ENCODE measurements at regions not wholly inside any gene's neighbourhood (a gene's known extent, or its start where the extent isn't known, plus 50 kb on each side); places are given as distances from the start of the nearest gene placed in this dataset.

- H3K79me1 ChIP-seq (ENCODE audit: low read depth, low read length), result no peaks in the 10 kb centered on the region
- CTCF ChIA-PET (ENCODE audit: partially characterized antibody), result interaction anchor here (0.7 to 1.4 kb wide), 6 partner anchors 10 to 92 kb away, joined by 3 to 5 read pairs (median 3); no protein-coding TSS in a partner anchor
- no peak for TF ChIP-seq SUZ12 (IDR thresholded peaks at IDR 0.05; ENCODE audit: low read length)
- no peak for TF ChIP-seq HDAC6 (IDR thresholded peaks at IDR 0.05; ENCODE audit: low read depth, low read length)
- no peak for TF ChIP-seq TCF12 (IDR thresholded peaks at IDR 0.05; ENCODE audit: low read depth, low read length)
- no peak for TF ChIP-seq SIN3A (conservative IDR thresholded peaks at IDR 0.05 in 1 of 2, IDR thresholded peaks at IDR 0.05 in 1 of 2; ENCODE audit: low read depth in 1 of 2, low read length in 2 of 2)
- no peak for TF ChIP-seq TEAD4 (IDR thresholded peaks at IDR 0.05; ENCODE audit: low read depth, low read length)
- TF ChIP-seq KDM5A (IDR thresholded peaks at IDR 0.05; ENCODE audit: low read length), result no peak
- TF ChIP-seq ATF2 (IDR thresholded peaks at IDR 0.05; ENCODE audit: low read length), result no peak
- TF ChIP-seq TAF1 (IDR thresholded peaks at IDR 0.05; ENCODE audit: low read depth, low read length), result no peak
- no peak for TF ChIP-seq CHD2 (IDR thresholded peaks at IDR 0.05; ENCODE audit: low read length)
- TF ChIP-seq POLR2A (IDR thresholded peaks at IDR 0.05; ENCODE audit: control extremely low read depth in 1 of 2, low read depth in 2 of 2, low read length in 2 of 2), result no peak
- TF ChIP-seq TBP (IDR thresholded peaks at IDR 0.05; ENCODE audit: low read depth, low read length), result no peak
- no peak for TF ChIP-seq CTBP2 (IDR thresholded peaks at IDR 0.05; ENCODE audit: borderline replicate concordance, insufficient read depth, insufficient read length, low read length)
- TF ChIP-seq KDM4A (IDR thresholded peaks at IDR 0.05; ENCODE audit: low read depth, low read length, severe bottlenecking), result no peak
- TF ChIP-seq SRF (IDR thresholded peaks at IDR 0.05; ENCODE audit: low read depth, low read length), result no peak
These were observed 120.5 kb downstream of the ZNF280B start for GRCh38 chr22:22388090-22388489.

More at GRCh38 chr22:22388090-22388489, 120.5 kb downstream of the ZNF280B start:
- Histone ChIP-seq H2BK5ac (ENCODE audit: low read depth, low read length) (no peak overlapping the region), H3K4me3 (ENCODE audit: extremely low read depth in 1 of 4, insufficient read depth in 2 of 4, low read depth in 3 of 4, low read length in 4 of 4) (no peak overlapping the region), H3K56ac (replicated peaks; ENCODE audit: insufficient read length, low read depth, low read length) (no peak overlapping the region), H2BK12ac (ENCODE audit: low read depth, low read length) (no peak overlapping the region), H4K91ac (replicated peaks; ENCODE audit: insufficient read length, low read length) (no peak overlapping the region), H4K5ac (ENCODE audit: insufficient read length, low read depth, low read length) (no peak overlapping the region), H2AK5ac (ENCODE audit: low read depth, low read length) (no peak overlapping the region), H3K23me2 (ENCODE audit: low read depth, low read length) (no peaks in the 10 kb centered on the region), H3K27ac (ENCODE audit: low read depth, low read length) (no peak overlapping the region), H3K4me2 (ENCODE audit: insufficient read depth in 1 of 2, low read depth in 2 of 2, low read length in 2 of 2) (no peak overlapping the region), H3K79me2 (ENCODE audit: control insufficient read depth in 1 of 2, insufficient read depth in 2 of 2, low read length in 2 of 2) (no peaks in the 10 kb centered on the region), H3K14ac (ENCODE audit: insufficient read length) (no peak overlapping the region), H4K8ac (ENCODE audit: extremely low read depth, insufficient read depth, low read length) (no peak overlapping the region), H2AFZ (ENCODE audit: low read length) (no peak overlapping the region), H3K4me1 (replicated peaks in 1 of 4; ENCODE audit: control insufficient read depth in 3 of 4, insufficient read depth in 4 of 4, low read length in 3 of 4) (no peaks in the 10 kb centered on the region), H2BK15ac (ENCODE audit: low read length) (no peak overlapping the region), H3K36me3 (ENCODE audit: control insufficient read depth in 2 of 4, insufficient read depth in 4 of 4, low read length in 3 of 4) (no peaks in the 10 kb centered on the region), H3K4ac (replicated peaks; ENCODE audit: insufficient read length, low read depth, low read length) (no peak overlapping the region), H3K23ac (ENCODE audit: insufficient read length) (no peak overlapping the region), H3K18ac (ENCODE audit: extremely low read depth, low read length) (no peak overlapping the region), H3K9ac (replicated peaks in 1 of 4; ENCODE audit: extremely low read depth in 1 of 4, low read depth in 3 of 4, low read length in 3 of 4) (no peak overlapping the region), H2BK120ac (replicated peaks; ENCODE audit: low read depth, low read length) (no peak overlapping the region), H3K27me3 (replicated peaks in 1 of 4; ENCODE audit: control insufficient read depth in 3 of 4, extremely low read depth in 1 of 4, insufficient read depth in 3 of 4, low read length in 3 of 4) (peaks cover 81 to 99% (median 97%) of the 10 kb centered on the region in 4 experiments), H4K20me1 (replicated peaks in 1 of 2; ENCODE audit: control insufficient read depth in 1 of 2, insufficient read depth in 2 of 2, low read length in 2 of 2) (peaks cover 0 to 1% of the 10 kb centered on the region in 2 experiments), H3K9me3 (ENCODE audit: insufficient read depth in 2 of 2, low read depth in 1 of 2, low read length in 1 of 2) (peaks cover 0 to 6% of the 10 kb centered on the region in 2 experiments; a peak in 1 of 4 replicates), H2BK20ac (ENCODE audit: low read length) (no peak overlapping the region)
- no peak for DNase-seq (ENCODE audit: low read depth in 1 of 2, low spot score in 2 of 2)
- FAIRE-seq, result no peak
- POLR2A ChIA-PET (ENCODE audit: partially characterized antibody), result no interaction called here
- WGBS, 2 experiments (ENCODE audit: extremely low coverage in 1 of 2, insufficient coverage in 1 of 2, insufficient read length in 1 of 2, insufficient replicate concordance in 2 of 2, low coverage in 1 of 2, low lambda C conversion rate in 2 of 2, missing lambda C conversion rate in 1 of 2), result 91% methylated on average over 5 of the region's 5 CpGs; no CpG with 5 or more reads in 1 of the 2 experiments

All from H1 (cell line).